ENCODE measurements at regions not wholly inside any gene's neighbourhood (a gene's known extent, or its start where the extent isn't known, plus 50 kb on each side); places are given as distances from the start of the nearest gene placed in this dataset.

DNA sequence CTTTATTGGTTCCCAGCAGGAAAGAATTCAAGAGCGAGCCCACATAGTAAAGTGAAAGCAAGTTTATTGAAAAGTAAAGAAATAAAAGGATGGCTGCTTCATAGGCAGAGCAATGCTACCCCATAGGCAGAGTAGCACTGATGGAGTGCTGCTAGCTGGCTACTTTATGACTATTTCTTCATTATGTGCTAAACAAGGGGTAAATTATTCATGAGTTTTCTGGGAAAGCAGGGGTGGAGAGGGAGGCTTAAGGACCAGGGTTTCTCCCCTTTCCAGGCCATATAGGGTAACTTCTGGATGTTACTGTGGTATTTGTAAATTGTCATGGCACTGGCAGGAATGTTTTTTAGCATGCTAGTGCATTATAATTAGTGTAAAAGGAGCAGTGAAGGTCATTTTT is 1271.4 kb downstream of the KCNT2 start (continued):
- TF ChIP-seq, protein P1, sequence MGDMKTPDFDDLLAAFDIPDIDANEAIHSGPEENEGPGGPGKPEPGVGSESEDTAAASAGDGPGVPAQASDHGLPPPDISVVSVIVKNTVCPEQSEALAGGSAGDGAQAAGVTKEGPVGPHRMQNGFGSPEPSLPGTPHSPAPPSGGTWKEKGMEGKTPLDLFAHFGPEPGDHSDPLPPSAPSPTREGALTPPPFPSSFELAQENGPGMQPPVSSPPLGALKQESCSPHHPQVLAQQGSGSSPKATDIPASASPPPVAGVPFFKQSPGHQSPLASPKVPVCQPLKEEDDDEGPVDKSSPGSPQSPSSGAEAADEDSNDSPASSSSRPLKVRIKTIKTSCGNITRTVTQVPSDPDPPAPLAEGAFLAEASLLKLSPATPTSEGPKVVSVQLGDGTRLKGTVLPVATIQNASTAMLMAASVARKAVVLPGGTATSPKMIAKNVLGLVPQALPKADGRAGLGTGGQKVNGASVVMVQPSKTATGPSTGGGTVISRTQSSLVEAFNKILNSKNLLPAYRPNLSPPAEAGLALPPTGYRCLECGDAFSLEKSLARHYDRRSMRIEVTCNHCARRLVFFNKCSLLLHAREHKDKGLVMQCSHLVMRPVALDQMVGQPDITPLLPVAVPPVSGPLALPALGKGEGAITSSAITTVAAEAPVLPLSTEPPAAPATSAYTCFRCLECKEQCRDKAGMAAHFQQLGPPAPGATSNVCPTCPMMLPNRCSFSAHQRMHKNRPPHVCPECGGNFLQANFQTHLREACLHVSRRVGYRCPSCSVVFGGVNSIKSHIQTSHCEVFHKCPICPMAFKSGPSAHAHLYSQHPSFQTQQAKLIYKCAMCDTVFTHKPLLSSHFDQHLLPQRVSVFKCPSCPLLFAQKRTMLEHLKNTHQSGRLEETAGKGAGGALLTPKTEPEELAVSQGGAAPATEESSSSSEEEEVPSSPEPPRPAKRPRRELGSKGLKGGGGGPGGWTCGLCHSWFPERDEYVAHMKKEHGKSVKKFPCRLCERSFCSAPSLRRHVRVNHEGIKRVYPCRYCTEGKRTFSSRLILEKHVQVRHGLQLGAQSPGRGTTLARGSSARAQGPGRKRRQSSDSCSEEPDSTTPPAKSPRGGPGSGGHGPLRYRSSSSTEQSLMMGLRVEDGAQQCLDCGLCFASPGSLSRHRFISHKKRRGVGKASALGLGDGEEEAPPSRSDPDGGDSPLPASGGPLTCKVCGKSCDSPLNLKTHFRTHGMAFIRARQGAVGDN (IDR thresholded peaks at IDR 0.05): no peak
- no peak for TF ChIP-seq ZNF217 (IDR thresholded peaks at IDR 0.05)
- TF ChIP-seq, protein P2, sequence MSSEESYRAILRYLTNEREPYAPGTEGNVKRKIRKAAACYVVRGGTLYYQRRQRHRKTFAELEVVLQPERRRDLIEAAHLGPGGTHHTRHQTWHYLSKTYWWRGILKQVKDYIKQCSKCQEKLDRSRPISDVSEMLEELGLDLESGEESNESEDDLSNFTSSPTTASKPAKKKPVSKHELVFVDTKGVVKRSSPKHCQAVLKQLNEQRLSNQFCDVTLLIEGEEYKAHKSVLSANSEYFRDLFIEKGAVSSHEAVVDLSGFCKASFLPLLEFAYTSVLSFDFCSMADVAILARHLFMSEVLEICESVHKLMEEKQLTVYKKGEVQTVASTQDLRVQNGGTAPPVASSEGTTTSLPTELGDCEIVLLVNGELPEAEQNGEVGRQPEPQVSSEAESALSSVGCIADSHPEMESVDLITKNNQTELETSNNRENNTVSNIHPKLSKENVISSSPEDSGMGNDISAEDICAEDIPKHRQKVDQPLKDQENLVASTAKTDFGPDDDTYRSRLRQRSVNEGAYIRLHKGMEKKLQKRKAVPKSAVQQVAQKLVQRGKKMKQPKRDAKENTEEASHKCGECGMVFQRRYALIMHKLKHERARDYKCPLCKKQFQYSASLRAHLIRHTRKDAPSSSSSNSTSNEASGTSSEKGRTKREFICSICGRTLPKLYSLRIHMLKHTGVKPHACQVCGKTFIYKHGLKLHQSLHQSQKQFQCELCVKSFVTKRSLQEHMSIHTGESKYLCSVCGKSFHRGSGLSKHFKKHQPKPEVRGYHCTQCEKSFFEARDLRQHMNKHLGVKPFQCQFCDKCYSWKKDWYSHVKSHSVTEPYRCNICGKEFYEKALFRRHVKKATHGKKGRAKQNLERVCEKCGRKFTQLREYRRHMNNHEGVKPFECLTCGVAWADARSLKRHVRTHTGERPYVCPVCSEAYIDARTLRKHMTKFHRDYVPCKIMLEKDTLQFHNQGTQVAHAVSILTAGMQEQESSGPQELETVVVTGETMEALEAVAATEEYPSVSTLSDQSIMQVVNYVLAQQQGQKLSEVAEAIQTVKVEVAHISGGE (CRISPR knock-in tag; IDR thresholded peaks at IDR 0.05): no peak
- TF ChIP-seq, protein P3, sequence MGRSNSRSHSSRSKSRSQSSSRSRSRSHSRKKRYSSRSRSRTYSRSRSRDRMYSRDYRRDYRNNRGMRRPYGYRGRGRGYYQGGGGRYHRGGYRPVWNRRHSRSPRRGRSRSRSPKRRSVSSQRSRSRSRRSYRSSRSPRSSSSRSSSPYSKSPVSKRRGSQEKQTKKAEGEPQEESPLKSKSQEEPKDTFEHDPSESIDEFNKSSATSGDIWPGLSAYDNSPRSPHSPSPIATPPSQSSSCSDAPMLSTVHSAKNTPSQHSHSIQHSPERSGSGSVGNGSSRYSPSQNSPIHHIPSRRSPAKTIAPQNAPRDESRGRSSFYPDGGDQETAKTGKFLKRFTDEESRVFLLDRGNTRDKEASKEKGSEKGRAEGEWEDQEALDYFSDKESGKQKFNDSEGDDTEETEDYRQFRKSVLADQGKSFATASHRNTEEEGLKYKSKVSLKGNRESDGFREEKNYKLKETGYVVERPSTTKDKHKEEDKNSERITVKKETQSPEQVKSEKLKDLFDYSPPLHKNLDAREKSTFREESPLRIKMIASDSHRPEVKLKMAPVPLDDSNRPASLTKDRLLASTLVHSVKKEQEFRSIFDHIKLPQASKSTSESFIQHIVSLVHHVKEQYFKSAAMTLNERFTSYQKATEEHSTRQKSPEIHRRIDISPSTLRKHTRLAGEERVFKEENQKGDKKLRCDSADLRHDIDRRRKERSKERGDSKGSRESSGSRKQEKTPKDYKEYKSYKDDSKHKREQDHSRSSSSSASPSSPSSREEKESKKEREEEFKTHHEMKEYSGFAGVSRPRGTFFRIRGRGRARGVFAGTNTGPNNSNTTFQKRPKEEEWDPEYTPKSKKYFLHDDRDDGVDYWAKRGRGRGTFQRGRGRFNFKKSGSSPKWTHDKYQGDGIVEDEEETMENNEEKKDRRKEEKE (IDR thresholded peaks at IDR 0.05): no peak
- TF ChIP-seq, protein P4, sequence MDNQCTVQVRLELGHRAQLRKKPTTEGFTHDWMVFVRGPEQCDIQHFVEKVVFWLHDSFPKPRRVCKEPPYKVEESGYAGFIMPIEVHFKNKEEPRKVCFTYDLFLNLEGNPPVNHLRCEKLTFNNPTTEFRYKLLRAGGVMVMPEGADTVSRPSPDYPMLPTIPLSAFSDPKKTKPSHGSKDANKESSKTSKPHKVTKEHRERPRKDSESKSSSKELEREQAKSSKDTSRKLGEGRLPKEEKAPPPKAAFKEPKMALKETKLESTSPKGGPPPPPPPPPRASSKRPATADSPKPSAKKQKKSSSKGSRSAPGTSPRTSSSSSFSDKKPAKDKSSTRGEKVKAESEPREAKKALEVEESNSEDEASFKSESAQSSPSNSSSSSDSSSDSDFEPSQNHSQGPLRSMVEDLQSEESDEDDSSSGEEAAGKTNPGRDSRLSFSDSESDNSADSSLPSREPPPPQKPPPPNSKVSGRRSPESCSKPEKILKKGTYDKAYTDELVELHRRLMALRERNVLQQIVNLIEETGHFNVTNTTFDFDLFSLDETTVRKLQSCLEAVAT (IDR thresholded peaks at IDR 0.05): no peak
- no peak for TF ChIP-seq ZBED1 (IDR thresholded peaks at IDR 0.05; ENCODE audit: borderline replicate concordance)
